BJ (cell line): ENCODE measurements at regions not wholly inside any gene's neighbourhood (a gene's known extent, or its start where the extent isn't known, plus 50 kb on each side); places are given as distances from the start of the nearest gene placed in this dataset.

ENCODE experiments used
- CTCF ChIA-PET: fragments of 350-600 bp; formaldehyde crosslinking; extraction: SDS; loops from one replicate; lab custom pipeline; 2021; ENCODE audit warnings: antibody characterized with exemption, inconsistent platforms; lab: Yijun Ruan, JAX
- POLR2A ChIA-PET: fragments of 300-600 bp; sonication (Branson Sonifier 250); formaldehyde crosslinking; extraction: SDS; loops from one replicate; lab custom pipeline; 2021; ENCODE audit warnings: antibody characterized with exemption; lab: Charles Lee
- DNase-seq: peaks from one replicate; pipeline ENCODE4 v3.0.0-alpha.2; 2011; ENCODE audit warnings: low read depth
- H3K27me3 ChIP-seq: 2 replicates; pipeline ENCODE4 v1.6.0; 2011; ENCODE audit warnings: low read length; ENCODE audit not compliant: control insufficient read depth, insufficient read depth
- H3K36me3 ChIP-seq: 2 replicates; pipeline ENCODE4 v1.5.1; 2011; ENCODE audit warnings: low read length; ENCODE audit not compliant: control insufficient read depth, insufficient read depth
- H3K4me3 ChIP-seq: 2 replicates; pipeline ENCODE4 v1.5.1; 2011; ENCODE audit warnings: low read depth, mild to moderate bottlenecking, control low read depth, low read length
- TF ChIP-seq, protein P1 (sequence below): IDR thresholded peaks from 2 replicates; pipeline ENCODE4 v1.5.1; 2011; ENCODE audit warnings: low read depth, mild to moderate bottlenecking, control low read depth, inconsistent platforms, low read length, moderate library complexity; ENCODE audit not compliant: insufficient read depth

DNA sequence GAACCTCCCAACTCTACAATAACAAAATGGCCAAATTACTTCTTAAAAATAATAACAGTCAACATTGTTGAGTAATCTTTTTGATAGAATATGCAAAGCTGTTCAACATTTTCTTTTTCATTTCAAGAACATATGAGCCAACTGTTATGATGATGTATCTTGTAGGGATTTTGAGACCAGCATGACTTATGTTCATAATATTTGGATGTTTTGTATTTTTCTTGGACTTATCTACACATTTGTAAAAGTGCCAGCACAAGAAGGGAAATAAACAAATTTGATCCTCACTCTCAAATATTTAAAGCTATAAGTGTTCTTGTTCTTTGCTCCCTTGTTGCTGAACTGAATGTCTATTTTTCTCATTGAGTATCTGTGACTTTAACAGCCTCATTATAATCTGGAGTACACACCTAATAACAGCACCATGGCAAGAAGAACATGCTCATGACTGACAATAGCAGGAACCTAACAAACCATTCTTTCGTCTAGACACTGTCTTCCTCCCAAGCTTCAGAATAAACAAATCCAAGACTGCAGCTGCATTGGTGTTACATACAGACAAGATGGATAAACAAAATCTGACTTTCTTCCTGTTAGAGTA, 1049.7 kb downstream of the FAT4 start:
- TF ChIP-seq, protein P1, sequence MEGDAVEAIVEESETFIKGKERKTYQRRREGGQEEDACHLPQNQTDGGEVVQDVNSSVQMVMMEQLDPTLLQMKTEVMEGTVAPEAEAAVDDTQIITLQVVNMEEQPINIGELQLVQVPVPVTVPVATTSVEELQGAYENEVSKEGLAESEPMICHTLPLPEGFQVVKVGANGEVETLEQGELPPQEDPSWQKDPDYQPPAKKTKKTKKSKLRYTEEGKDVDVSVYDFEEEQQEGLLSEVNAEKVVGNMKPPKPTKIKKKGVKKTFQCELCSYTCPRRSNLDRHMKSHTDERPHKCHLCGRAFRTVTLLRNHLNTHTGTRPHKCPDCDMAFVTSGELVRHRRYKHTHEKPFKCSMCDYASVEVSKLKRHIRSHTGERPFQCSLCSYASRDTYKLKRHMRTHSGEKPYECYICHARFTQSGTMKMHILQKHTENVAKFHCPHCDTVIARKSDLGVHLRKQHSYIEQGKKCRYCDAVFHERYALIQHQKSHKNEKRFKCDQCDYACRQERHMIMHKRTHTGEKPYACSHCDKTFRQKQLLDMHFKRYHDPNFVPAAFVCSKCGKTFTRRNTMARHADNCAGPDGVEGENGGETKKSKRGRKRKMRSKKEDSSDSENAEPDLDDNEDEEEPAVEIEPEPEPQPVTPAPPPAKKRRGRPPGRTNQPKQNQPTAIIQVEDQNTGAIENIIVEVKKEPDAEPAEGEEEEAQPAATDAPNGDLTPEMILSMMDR = no peak
- H3K36me3 ChIP-seq = no peaks in the 10 kb centered on the region
- DNase-seq = no peak
- CTCF ChIA-PET = no interaction called here
- no peaks in the 10 kb centered on the region for H3K27me3 ChIP-seq
- H3K4me3 ChIP-seq = no peak overlapping the region
- POLR2A ChIA-PET = no interaction called here

DNA sequence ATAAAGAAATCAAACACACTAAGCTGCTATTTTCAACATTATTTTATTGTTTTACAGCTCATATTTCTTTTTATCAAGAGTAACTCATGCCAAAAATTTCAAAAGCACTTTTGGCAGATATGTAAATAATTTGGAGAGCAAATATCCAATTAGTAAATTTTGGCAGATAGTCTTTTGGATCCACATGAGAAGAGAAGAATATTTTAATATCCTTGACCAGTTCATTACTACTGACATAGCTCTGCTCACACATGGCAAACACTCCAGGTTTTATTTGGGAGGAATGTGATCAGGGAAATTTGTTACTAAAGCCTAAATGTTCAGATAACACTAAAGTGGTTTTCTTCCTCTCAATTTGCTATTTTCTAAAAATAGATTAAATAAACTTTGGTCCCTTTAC, 1054.3 kb downstream of the FAT4 start:
- no peak for DNase-seq
- TF ChIP-seq, protein P1 = no peak
- Histone ChIP-seq H3K4me3 (no peak overlapping the region), H3K27me3 (no peaks in the 10 kb centered on the region), H3K36me3 (no peaks in the 10 kb centered on the region)
- ChIA-PET POLR2A (no interaction called here), CTCF (no interaction called here)

GRCh38 chr4:126372634-126373033, 1057.9 kb downstream of the FAT4 start:
- DNase-seq = no peak
- TF ChIP-seq, protein P1 = no peak
- no peaks in the 10 kb centered on the region for H3K36me3 ChIP-seq
- ChIA-PET POLR2A (no interaction called here), CTCF (no interaction called here)
- no peak overlapping the region for H3K4me3 ChIP-seq
- no peaks in the 10 kb centered on the region for H3K27me3 ChIP-seq

DNA sequence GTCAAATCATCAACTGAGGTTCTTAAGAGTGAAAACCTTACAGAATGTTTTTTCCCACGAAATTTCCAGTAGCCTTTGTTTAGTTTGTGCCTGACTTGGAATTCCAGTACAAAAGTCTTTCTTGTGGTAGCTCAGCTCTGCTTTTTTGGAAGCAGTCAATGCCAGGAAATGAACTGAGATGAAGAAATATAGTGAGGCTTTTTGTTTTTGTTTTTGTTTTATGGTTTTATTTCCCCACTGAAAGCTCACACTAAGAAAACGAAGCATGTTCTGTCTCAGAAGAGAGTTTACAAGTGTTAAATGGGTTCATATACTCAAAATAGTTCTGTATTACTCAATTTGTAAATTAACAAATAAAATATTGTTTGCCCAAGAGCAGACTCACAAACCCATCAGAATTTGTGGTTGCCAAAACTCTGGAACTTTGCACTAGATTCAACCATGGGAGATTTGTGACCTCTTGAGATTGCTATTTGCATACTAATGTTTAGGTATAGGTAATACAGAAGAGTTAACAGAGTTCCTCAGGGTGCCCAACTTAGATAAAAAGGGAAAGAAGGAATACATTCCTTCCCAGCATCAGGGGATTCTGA, 1060.8 kb downstream of the FAT4 start:
- CTCF ChIA-PET = no interaction called here
- H3K36me3 ChIP-seq = no peaks in the 10 kb centered on the region
- TF ChIP-seq, protein P1 = no peak
- no peak overlapping the region for H3K4me3 ChIP-seq
- H3K27me3 ChIP-seq = no peaks in the 10 kb centered on the region
- POLR2A ChIA-PET = no interaction called here
- DNase-seq = peak; percentile 9

- DNase-seq = no peak
- H3K36me3 ChIP-seq = no peaks in the 10 kb centered on the region
- ChIA-PET POLR2A (no interaction called here), CTCF (no interaction called here)
- no peak overlapping the region for H3K4me3 ChIP-seq
- H3K27me3 ChIP-seq = no peaks in the 10 kb centered on the region
- TF ChIP-seq, protein P1 = no peak
These were observed 1071.2 kb downstream of the FAT4 start for GRCh38 chr4:126385954-126386353.
